ENCODE measurements at regions not wholly inside any gene's neighbourhood (a gene's known extent, or its start where the extent isn't known, plus 50 kb on each side); places are given as distances from the start of the nearest gene placed in this dataset.

- DNase-seq, result peak; percentile 30
These were observed 64.4 kb upstream of the BTG1 start for GRCh38 chr12:92210071-92210470.

- peak; percentile 67 for DNase-seq
These were observed 63.0 kb upstream of the BTG1 start for GRCh38 chr12:92208613-92209121.

- DNase-seq, result no peak
These were observed 61.0 kb upstream of the BTG1 start for GRCh38 chr12:92206596-92206995.

DNA sequence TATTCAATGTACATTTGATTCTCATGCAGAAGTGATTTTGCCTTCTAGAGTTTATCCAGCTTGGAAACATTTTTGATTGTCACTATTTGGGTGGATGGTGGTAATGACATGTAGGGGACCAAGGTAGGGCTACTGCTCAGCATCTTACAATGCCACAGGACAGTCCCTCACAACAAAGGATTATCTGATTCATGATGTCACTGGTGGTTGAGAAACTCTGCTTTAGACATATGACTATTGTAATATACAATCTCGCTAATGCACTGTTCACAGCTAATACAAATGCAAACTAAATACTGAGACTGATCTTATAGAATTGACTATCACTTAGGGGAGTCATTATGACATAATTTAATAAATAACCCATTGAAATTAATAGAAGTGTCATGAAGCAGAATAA lies 60.4 kb upstream of the BTG1 start:
- DNase-seq, result no peak

GRCh38 chr12:92199819-92200576 lies 54.4 kb upstream of the BTG1 start:
- no peak for DNase-seq

GRCh38 chr12:92197815-92198214 lies 52.2 kb upstream of the BTG1 start:
- DNase-seq, result no peak

DNA sequence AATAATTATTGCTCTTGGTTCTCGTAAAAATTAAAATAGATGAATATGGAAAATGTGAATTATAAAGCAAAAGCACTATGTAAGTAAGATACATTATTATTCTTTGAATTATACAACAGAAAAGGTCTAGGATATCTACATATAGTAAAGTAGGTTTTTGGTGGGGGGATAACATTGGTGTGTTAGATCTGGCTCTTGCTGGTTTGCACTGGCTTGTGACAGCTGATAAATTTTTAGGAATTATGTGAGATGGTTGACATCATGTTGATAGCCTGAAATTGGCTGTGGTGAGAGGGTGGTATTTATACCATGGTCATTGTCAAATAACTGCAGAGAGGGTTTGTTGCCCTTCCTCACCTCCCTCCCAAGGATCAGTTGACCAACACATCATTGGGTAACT lies 50.7 kb upstream of the BTG1 start:
- no peak for DNase-seq
